CD8-positive, alpha-beta memory T cell (primary cell): ENCODE measurements at regions not wholly inside any gene's neighbourhood (a gene's known extent, or its start where the extent isn't known, plus 50 kb on each side); places are given as distances from the start of the nearest gene placed in this dataset.

ENCODE experiments used
- CTCF ChIA-PET: fragments of 350-600 bp; sonication (Branson Sonifier 250); formaldehyde crosslinking; loops from one replicate; lab custom pipeline; 2021; ENCODE audit warnings: antibody characterized with exemption; lab: Charles Lee
- POLR2A ChIA-PET: fragments of 350-600 bp; sonication (Branson Sonifier 250); formaldehyde crosslinking; loops from one replicate; lab custom pipeline; 2021; ENCODE audit warnings: antibody characterized with exemption; lab: Charles Lee
- DNase-seq, 5 donors: peaks; one replicate each; pipeline versions ENCODE4 v3.0.0 to v3.0.0-alpha.2; 2020 to 2022; ENCODE audit warnings: mixed read lengths in 1 of 5
- H3K27ac ChIP-seq: one replicate; pipeline ENCODE4 v1.7.0; 2013; ENCODE audit warnings: low read depth, mild to moderate bottlenecking, low read length, moderate library complexity
- H3K27me3 ChIP-seq: 2 replicates; pipeline ENCODE4 v1.7.0; 2013; ENCODE audit warnings: low read length, mild to moderate bottlenecking; ENCODE audit not compliant: insufficient read depth, poor library complexity, severe bottlenecking
- H3K36me3 ChIP-seq: 2 replicates; pipeline ENCODE4 v1.7.0; 2013; ENCODE audit warnings: mild to moderate bottlenecking, low read length, moderate library complexity; ENCODE audit not compliant: insufficient read depth
- H3K4me1 ChIP-seq: 2 replicates; pipeline ENCODE4 v1.7.0; 2013; ENCODE audit warnings: mild to moderate bottlenecking, low read length, moderate library complexity; ENCODE audit not compliant: insufficient read depth
- H3K4me3 ChIP-seq: 2 replicates; pipeline ENCODE4 v1.7.0; 2013; ENCODE audit warnings: mild to moderate bottlenecking, low read length
- H3K9me3 ChIP-seq: 2 replicates; pipeline ENCODE4 v1.7.0; 2013; ENCODE audit warnings: mild to moderate bottlenecking, low read length
- H3K27ac Mint-ChIP-seq, 8 donors: one replicate each; pipeline ENCODE4 v1.8.0; 2020 to 2021; ENCODE audit warnings: mixed read lengths in 8 of 8, mild to moderate bottlenecking in 6 of 8, inconsistent platforms in 3 of 8, moderate library complexity in 3 of 8
- H3K27me3 Mint-ChIP-seq, 2 donors: one replicate each; pipeline ENCODE4 v1.8.0; 2020 to 2021; ENCODE audit warnings: mixed read lengths in 2 of 2, mild to moderate bottlenecking in 1 of 2, moderate library complexity in 1 of 2
- H3K36me3 Mint-ChIP-seq, 3 donors: one replicate each; pipeline ENCODE4 v1.8.0; 2020 to 2021; ENCODE audit warnings: mixed read lengths in 3 of 3, inconsistent platforms in 1 of 3, mild to moderate bottlenecking in 1 of 3
- H3K4me1 Mint-ChIP-seq, 3 donors: one replicate each; pipeline ENCODE4 v1.8.0; 2020 to 2021; ENCODE audit warnings: mixed read lengths in 3 of 3, inconsistent platforms in 1 of 3, mild to moderate bottlenecking in 1 of 3
- H3K4me3 Mint-ChIP-seq, 7 donors: one replicate each; pipeline ENCODE4 v1.8.0; 2020 to 2021; ENCODE audit warnings: mixed read lengths in 7 of 7, mild to moderate bottlenecking in 6 of 7, moderate library complexity in 4 of 7, inconsistent platforms in 2 of 7
- H3K9me3 Mint-ChIP-seq, 5 donors: one replicate each; pipeline ENCODE4 v1.8.0; 2020 to 2022; ENCODE audit warnings: mixed read lengths in 5 of 5, mild to moderate bottlenecking in 3 of 5, moderate library complexity in 2 of 5, inconsistent platforms in 1 of 5

DNA sequence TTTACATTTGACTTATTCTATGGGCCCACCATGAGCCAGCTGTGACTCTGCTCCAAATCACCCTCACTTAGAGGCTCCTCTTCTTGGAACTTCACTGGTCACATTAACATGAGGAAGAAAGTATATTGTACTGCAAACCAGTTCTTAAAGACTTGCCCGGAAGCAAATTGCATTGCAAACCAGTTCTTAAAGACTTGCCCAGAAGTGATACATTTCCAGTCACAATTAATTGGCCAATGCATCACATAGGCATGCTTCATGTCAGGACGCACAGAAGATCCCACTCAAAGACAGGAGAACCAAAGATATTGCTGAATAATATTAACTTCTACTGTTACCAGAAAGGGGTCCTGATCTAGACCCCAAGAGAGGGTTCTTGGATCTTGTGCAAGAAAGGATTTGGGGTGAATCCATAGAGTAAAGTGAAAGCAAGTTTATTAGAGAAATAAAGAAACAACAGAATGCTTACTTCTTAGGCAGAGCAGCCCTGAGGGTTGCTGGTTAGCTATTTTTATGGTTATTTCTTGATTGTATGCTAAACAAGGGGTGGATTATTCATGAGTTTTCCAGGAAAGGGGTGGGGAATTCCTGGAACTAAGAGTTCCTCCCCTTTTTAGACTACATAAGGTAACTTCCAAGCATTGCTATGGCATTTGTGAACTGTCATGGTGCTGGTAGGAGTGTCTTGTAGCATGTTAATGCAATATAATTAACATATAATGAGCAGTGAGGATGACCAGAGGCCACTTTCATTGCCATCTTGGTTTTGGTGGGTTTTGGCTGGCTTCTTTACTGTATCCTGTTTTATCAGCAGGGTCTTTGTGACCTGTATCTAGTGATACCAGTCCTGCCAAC, 54.6 kb upstream of the HCCS start:
- Mint-ChIP-seq H3K36me3 (no peaks in the 10 kb centered on the region), H3K27ac (no peak overlapping the region), H3K9me3 (peaks cover 0 to 2% (median 0%) of the 10 kb centered on the region in 5 donors), H3K27me3 (no peaks in the 10 kb centered on the region), H3K4me1 (no peaks in the 10 kb centered on the region), H3K4me3 (no peak overlapping the region)
- ChIA-PET POLR2A (no interaction called here), CTCF (no interaction called here)
- H3K9me3 ChIP-seq, result no peaks in the 10 kb centered on the region
- H3K27ac ChIP-seq, result no peak overlapping the region
- H3K36me3 ChIP-seq, result no peaks in the 10 kb centered on the region
- H3K4me1 ChIP-seq, result no peaks in the 10 kb centered on the region
- DNase-seq, result no peak
- no peaks in the 10 kb centered on the region for H3K27me3 ChIP-seq
- no peak overlapping the region for H3K4me3 ChIP-seq

DNA sequence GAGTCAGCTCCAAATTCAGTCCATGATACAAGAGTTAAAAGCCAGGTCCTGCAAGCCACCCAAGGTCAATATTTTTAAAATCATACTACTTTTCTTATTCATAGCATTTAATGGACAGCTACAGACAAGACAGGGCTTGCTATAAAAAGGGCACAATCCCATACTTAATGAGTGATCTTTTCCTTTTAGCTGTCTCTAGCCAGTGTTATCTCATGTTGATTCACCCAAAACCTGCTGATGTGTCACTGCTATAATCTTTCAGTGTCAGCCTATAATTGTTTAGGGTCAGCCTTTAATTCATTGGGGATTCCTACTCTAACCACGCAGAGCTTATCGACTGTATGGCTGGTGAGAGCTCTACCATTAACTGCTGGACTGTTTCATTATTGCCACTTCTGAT, 51.2 kb upstream of the HCCS start:
- Histone ChIP-seq H3K36me3 (no peaks in the 10 kb centered on the region), H3K9me3 (no peaks in the 10 kb centered on the region), H3K27me3 (no peaks in the 10 kb centered on the region), H3K27ac (no peak overlapping the region), H3K4me1 (no peaks in the 10 kb centered on the region), H3K4me3 (no peak overlapping the region)
- no peaks in the 10 kb centered on the region for H3K9me3 Mint-ChIP-seq
- H3K27ac Mint-ChIP-seq, result no peak overlapping the region
- CTCF ChIA-PET, result no interaction called here
- POLR2A ChIA-PET, result no interaction called here
- H3K4me1 Mint-ChIP-seq, result no peaks in the 10 kb centered on the region
- no peaks in the 10 kb centered on the region for H3K36me3 Mint-ChIP-seq
- H3K27me3 Mint-ChIP-seq, result no peaks in the 10 kb centered on the region
- no peak overlapping the region for H3K4me3 Mint-ChIP-seq
- DNase-seq, result no peak
